ENCODE measurements at regions not wholly inside any gene's neighbourhood (a gene's known extent, or its start where the extent isn't known, plus 50 kb on each side); places are given as distances from the start of the nearest gene placed in this dataset.
"Not testable (repeated sequence)": the region's sequence is repeated elsewhere in the genome, so short reads cannot be mapped to it uniquely, and the experiment has no call there.

GRCh38 chr1:83418558-83418957 lies 580.4 kb downstream of the TTLL7 start:
- Histone ChIP-seq H3K27me3 (no peaks in the 10 kb centered on the region), H3K36me3 (no peaks in the 10 kb centered on the region), H3K27ac (no peak overlapping the region), H3K4me1 (no peaks in the 10 kb centered on the region), H3K4me3 (no peak overlapping the region), H3K9me3 (no peaks in the 10 kb centered on the region)
- intact Hi-C loops (cut with DNase I; ENCODE audit: low total_unique reads): no loop called here
- no peak for TF ChIP-seq CTCF (IDR thresholded peaks at IDR 0.05)
- TF ChIP-seq POLR2A (IDR thresholded peaks at IDR 0.05): no peak
- DNase-seq: no peak

- H3K9me3 ChIP-seq; intact Hi-C loops (cut with DNase I; ENCODE audit: low total_unique reads); H3K4me3 ChIP-seq; H3K36me3 ChIP-seq; H3K27me3 ChIP-seq; H3K27ac ChIP-seq; H3K4me1 ChIP-seq; DNase-seq: not testable (repeated sequence)
These were observed 585.2 kb downstream of the TTLL7 start for GRCh38 chr1:83413839-83414107.

GRCh38 chr1:83410746-83411413 lies 588.1 kb downstream of the TTLL7 start:
- H3K4me3 ChIP-seq; intact Hi-C loops (cut with DNase I; ENCODE audit: low total_unique reads); H3K36me3 ChIP-seq; H3K27me3 ChIP-seq; H3K9me3 ChIP-seq; DNase-seq; H3K27ac ChIP-seq; H3K4me1 ChIP-seq: not testable (repeated sequence)

- intact Hi-C loops (cut with DNase I; ENCODE audit: low total_unique reads): not testable (repeated sequence)
These were observed 592.1 kb downstream of the TTLL7 start for GRCh38 chr1:83406693-83407371.

GRCh38 chr1:83405789-83406188 lies 593.1 kb downstream of the TTLL7 start:
- H3K27me3 ChIP-seq; H3K9me3 ChIP-seq; H3K4me3 ChIP-seq; H3K36me3 ChIP-seq; intact Hi-C loops (cut with DNase I; ENCODE audit: low total_unique reads); DNase-seq; H3K4me1 ChIP-seq; H3K27ac ChIP-seq: not testable (repeated sequence)

More at GRCh38 chr1:83406693-83407371, 592.1 kb downstream of the TTLL7 start:
- H3K4me3 ChIP-seq, H3K4me1 ChIP-seq, H3K27ac ChIP-seq, DNase-seq, H3K27me3 ChIP-seq, H3K36me3 ChIP-seq, H3K9me3 ChIP-seq: not testable (repeated sequence)

- H3K4me3 ChIP-seq; H3K9me3 ChIP-seq; H3K27ac ChIP-seq; H3K27me3 ChIP-seq; H3K4me1 ChIP-seq; DNase-seq; intact Hi-C loops (cut with DNase I; ENCODE audit: low total_unique reads); H3K36me3 ChIP-seq: not testable (repeated sequence)
These were observed 595.4 kb downstream of the TTLL7 start for GRCh38 chr1:83403500-83403899.

GRCh38 chr1:83401146-83401545 lies 597.8 kb downstream of the TTLL7 start:
- H3K36me3 ChIP-seq; H3K27ac ChIP-seq; H3K27me3 ChIP-seq; DNase-seq; H3K4me3 ChIP-seq; H3K4me1 ChIP-seq; H3K9me3 ChIP-seq; intact Hi-C loops (cut with DNase I; ENCODE audit: low total_unique reads): not testable (repeated sequence)

GRCh38 chr1:83400173-83400572 lies 598.8 kb downstream of the TTLL7 start:
- not testable (repeated sequence) for H3K27me3 ChIP-seq, H3K36me3 ChIP-seq

GRCh38 chr1:83398125-83398524 lies 600.8 kb downstream of the TTLL7 start:
- H3K9me3 ChIP-seq; intact Hi-C loops (cut with DNase I; ENCODE audit: low total_unique reads); H3K4me3 ChIP-seq; H3K4me1 ChIP-seq; H3K27me3 ChIP-seq; H3K27ac ChIP-seq; DNase-seq; H3K36me3 ChIP-seq: not testable (repeated sequence)

More at GRCh38 chr1:83400173-83400572, 598.8 kb downstream of the TTLL7 start:
- H3K4me3 ChIP-seq; H3K4me1 ChIP-seq; DNase-seq; H3K9me3 ChIP-seq; H3K27ac ChIP-seq; intact Hi-C loops (cut with DNase I; ENCODE audit: low total_unique reads): not testable (repeated sequence)

- H3K4me1 ChIP-seq; intact Hi-C loops (cut with DNase I; ENCODE audit: low total_unique reads); H3K36me3 ChIP-seq; H3K27ac ChIP-seq; H3K9me3 ChIP-seq; DNase-seq; H3K4me3 ChIP-seq; H3K27me3 ChIP-seq: not testable (repeated sequence)
These were observed 603.8 kb downstream of the TTLL7 start for GRCh38 chr1:83395130-83395529.

- DNase-seq; H3K27ac ChIP-seq; H3K9me3 ChIP-seq; H3K4me3 ChIP-seq; H3K27me3 ChIP-seq; H3K4me1 ChIP-seq; intact Hi-C loops (cut with DNase I; ENCODE audit: low total_unique reads); H3K36me3 ChIP-seq: not testable (repeated sequence)
These were observed 612.0 kb downstream of the TTLL7 start for GRCh38 chr1:83386946-83387345.

- H3K27ac ChIP-seq; H3K9me3 ChIP-seq; DNase-seq; H3K36me3 ChIP-seq; H3K27me3 ChIP-seq; H3K4me1 ChIP-seq; intact Hi-C loops (cut with DNase I; ENCODE audit: low total_unique reads); H3K4me3 ChIP-seq: not testable (repeated sequence)
These were observed 615.8 kb downstream of the TTLL7 start for GRCh38 chr1:83383107-83383506.

- H3K27ac ChIP-seq; H3K27me3 ChIP-seq; H3K4me3 ChIP-seq; DNase-seq; intact Hi-C loops (cut with DNase I; ENCODE audit: low total_unique reads); H3K9me3 ChIP-seq; H3K36me3 ChIP-seq; H3K4me1 ChIP-seq: not testable (repeated sequence)
These were observed 625.9 kb downstream of the TTLL7 start for GRCh38 chr1:83373018-83373417.

Data from uterus (tissue), 3 donors.